ENCODE measurements at regions not wholly inside any gene's neighbourhood (a gene's known extent, or its start where the extent isn't known, plus 50 kb on each side); places are given as distances from the start of the nearest gene placed in this dataset.

- TF ChIP-seq RARB (CRISPR knock-in tag; IDR thresholded peaks at IDR 0.05) (no peak), POU6F1 (CRISPR knock-in tag; IDR thresholded peaks at IDR 0.05; ENCODE audit: borderline replicate concordance, low read depth) (no peak), ARNTL (CRISPR knock-in tag; IDR thresholded peaks at IDR 0.05; ENCODE audit: borderline replicate concordance, low read depth) (no peak), OSR1 (CRISPR knock-in tag; IDR thresholded peaks at IDR 0.05) (no peak), ZFP3 (CRISPR knock-in tag; IDR thresholded peaks at IDR 0.05) (no peak), TSHZ2 (CRISPR knock-in tag; IDR thresholded peaks at IDR 0.05) (no peak), PATZ1 (CRISPR knock-in tag; IDR thresholded peaks at IDR 0.05; ENCODE audit: borderline replicate concordance) (no peak), ZNF70 (CRISPR knock-in tag; IDR thresholded peaks at IDR 0.05) (no peak), ZNF565 (CRISPR knock-in tag; conservative IDR thresholded peaks at IDR 0.05; ENCODE audit: low read depth) (no peak), GLIS3 (CRISPR knock-in tag; IDR thresholded peaks at IDR 0.05) (no peak)
These were observed 268.3 kb downstream of the GALR1 start for GRCh38 chr18:77517901-77518300.
